Activated T-cell treated with anti-CD3 and anti-CD28 coated beads, Interleukin-2, amount 50 U/mL, for 48 hours (primary cell): ENCODE measurements at regions not wholly inside any gene's neighbourhood (a gene's known extent, or its start where the extent isn't known, plus 50 kb on each side); places are given as distances from the start of the nearest gene placed in this dataset.

Experiments used
- DNase-seq, 2 experiments: peaks; one replicate each; pipeline ENCODE4 v3.0.0-alpha.2; 2020

DNA sequence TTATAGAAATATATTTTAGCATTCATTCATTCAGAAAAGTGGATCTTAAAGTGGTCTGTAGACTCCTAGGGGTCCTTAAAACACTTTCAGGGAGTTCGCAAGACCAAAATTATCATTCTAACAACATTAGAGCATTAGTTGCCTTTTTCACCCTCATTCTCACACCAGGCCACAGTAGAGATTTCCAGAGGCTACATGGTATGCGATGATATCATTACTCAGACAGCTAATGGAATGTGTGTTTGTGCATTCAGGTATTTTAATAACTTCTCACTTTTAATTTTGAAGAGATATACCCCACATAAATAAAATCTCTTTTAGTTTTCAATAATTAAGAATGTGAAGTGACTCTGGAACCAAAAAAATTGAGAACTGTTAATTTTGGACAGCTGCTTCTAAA is 206.9 kb downstream of the NSUN3 start:
- DNase-seq: no peak

DNA sequence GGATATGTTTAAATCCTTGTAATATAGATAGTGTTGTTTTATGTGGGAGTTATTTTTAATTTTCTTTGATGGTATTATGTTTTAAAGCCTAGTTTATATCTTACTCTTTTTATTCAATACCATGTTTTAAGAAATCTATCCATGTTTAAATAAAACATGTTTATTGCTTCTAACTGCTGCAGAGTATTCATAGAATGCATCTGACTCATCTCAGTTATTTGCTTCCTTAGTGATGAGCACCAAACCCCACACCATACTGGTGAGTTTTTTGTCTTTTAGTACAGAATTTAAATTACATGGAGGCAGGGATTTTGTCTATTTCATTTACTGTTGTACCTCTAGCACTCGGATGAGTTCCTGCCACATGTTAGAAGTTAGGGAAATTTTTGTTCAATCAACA is 209.2 kb downstream of the NSUN3 start:
- DNase-seq: no peak

DNA sequence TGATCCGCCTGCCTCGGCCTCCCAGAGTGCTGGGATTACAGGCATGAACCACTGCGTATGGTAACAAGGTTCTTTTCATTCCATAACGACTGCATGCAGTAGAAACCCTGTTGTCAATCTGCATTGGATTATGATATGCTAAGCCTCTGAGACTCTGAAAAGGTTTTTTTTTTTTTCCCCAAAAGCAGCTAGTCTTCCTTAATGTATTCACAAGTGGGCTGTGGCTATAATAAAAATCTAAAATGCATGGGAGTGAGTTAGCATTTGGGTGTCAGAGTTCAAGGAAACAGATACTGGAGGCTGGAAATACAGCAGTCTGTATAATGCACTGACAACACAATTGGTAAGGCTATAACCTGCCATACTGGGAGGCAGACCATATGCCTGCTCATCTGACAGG is 218.1 kb downstream of the NSUN3 start:
- no peak for DNase-seq

DNA sequence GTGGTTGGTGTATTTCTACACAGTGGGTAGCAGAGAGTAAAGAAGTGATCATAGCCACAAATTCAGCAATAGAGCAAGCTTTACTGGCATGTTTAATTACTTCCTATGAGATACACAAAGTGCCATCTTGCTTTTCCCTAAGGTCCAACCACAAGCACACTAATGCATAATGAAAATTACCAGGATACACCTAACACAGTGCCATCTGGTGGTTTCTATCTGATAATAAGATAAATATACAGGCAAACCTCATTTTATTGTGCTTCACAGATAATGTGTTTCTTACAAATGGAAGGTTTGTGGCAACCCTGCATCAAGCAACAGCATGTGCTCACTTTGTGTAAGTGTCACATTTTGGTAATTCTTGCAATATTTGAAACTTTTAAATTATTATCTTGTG is 223.0 kb downstream of the NSUN3 start:
- no peak for DNase-seq

DNA sequence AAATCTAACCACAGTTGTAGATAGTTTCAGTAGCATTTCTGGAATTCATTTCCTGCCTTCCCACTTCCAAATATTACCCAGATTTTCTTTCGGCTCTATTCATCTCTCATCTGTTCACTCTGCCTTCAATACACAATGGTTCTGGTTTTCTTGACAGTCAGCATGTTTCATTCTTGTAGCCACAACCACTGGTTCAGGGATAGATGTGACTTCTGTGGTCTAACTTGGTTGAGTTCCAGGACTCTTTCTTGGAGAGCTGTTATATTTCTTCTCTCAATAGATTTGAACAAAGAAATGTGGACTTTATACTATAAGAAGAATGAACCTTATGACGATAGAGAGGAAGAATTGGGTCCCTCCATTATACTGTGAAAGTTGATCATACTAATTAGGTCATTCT is 228.8 kb downstream of the NSUN3 start:
- DNase-seq: no peak

DNA sequence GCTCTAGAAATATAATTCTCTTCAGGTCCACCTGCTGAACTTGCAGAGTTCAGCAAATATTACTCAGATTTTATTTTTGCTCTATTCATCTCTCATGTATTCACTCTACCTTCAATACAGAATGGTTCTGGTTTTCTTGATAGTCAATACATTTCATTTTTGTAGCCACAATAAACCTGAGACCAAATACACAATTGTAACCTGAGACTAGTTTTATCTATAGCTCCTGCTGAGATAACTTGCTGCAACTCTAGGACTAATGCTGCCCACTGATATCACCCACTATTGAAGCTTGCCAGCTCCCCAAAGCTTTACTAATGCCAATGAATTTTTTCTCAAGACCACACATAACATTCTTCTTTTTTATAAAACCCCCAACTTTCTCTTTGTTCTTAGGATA is 229.3 kb downstream of the NSUN3 start:
- DNase-seq: no peak

DNA sequence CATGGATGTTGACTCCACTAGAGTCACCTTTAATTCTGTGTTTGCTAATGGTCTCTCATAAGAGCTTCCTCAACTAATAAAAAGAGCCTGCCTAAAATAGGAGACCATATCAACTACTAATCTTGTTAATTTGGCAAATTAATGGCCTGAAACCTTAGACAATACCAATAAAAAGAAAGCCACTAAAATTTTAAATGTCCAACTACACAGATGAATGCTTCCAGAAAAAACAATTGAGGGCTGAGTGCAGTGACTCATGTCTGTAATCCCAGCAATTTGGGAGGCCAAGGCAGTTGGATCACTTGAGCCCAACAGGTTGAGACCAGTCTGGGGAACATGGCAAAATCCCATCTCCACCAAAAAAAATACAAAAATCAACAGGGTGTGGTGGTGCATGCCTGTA is 230.9 kb downstream of the NSUN3 start:
- no peak for DNase-seq

DNA sequence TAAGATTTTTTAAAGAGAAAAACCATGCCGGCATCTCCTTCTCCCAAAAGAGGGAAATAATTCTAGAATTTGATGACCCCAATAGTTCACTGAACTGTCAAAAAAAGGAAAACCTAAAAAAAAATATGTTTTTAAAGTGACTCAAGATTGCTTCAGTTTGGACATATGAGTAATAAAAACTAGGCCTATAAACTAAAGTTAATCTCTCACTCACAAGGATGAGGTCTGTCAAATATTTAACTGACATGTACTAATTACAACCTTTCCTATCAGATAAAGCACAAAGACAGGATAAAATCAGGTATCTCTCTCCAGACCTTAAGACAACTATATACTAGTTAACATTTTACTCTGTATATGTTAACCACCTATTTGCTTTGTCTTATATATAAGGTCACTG is 231.9 kb downstream of the NSUN3 start:
- DNase-seq: no peak

DNA sequence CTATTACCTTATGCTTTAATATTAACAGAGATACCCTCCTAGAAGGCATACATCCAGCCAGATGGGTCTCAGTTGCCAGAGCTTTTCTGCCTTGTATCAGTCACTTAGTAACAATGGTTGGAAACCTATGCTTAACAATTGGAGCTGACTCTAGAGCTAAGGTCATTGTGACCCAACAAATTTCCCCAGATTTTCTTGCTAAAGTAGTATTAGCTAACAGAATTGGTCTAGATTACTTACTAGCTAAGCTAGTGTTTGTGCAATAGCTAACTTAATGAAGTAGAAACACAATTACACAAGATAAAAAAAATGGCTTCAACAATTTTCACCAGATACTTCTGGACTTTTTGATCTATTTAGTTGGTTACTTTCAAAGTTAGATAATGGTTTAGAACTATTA is 236.9 kb downstream of the NSUN3 start:
- no peak for DNase-seq

DNA sequence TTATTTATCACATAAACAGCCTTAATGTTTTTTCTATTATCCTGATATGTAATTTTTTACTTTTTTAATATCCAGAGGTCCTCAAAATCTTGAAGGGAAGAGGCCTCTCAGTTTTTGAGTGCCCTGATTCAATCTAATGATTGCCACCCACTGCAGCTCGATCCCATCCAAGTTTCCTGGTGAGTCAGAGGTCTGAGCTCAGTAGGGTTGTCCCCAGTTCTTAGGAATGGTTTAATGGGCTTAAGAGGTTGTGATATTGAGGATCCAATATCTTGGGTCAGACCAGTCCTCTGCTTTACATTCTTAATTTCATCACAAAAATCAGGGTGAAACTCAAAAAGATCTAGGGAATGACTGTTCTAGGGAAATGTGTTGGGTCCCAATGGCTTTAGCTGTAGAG is 238.5 kb downstream of the NSUN3 start:
- DNase-seq: no peak

DNA sequence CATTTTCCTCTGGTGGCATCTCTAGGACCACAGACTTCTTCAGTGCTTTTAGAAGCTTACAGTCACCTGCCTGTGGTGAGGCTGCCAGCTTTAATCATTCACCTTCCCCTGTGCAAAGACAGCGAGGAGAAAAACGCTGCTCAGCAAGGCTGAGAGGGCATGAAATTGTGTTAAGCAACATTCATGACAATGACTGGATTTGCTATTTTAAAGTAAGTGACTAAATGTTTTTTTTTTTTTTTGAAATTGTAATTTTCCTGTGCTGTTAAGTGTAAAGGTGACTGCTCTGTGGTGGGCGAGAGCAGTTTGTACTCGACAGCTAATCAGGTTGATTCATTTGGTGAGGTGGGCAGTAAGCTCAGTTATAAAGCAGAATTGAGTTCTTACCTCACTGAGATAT is 240.4 kb downstream of the NSUN3 start:
- no peak for DNase-seq

DNA sequence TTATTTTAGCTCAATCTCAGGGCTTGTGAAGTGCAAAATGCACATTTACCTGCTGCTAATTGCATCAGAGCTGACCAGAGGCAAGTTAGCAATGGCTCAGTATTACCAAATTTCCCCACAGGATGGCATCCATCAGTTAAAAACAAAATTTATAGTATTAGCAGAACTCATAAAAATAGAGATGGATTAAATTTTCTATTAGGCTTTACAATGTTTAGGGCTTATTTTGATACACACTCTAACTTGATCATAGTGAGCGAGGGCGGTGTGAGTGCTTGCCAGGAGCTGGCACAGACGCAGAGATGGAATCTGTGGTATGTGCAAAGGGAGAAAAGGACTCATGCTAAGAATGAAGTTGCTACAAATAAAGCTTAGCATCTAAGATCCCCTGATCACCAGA is 241.0 kb downstream of the NSUN3 start:
- no peak for DNase-seq

DNA sequence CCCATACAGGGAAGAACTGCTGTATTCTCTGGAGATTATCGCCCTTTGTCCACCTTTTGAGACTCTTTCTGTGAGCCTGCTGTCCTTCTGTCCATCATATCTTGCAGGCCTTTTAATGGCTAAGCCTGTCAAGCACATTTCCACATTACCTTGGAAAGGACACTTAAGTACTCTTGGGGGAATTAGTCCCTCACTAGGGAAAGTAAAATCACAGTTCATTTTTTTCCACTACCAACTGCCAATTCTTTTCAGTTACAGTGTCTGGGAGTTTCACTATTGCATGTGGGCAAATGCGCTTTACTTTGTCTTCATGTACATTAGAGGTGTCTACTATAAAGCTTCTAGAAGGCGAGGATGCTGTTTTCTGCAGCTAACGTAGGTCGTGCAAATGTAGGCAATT is 242.1 kb downstream of the NSUN3 start:
- DNase-seq: no peak

DNA sequence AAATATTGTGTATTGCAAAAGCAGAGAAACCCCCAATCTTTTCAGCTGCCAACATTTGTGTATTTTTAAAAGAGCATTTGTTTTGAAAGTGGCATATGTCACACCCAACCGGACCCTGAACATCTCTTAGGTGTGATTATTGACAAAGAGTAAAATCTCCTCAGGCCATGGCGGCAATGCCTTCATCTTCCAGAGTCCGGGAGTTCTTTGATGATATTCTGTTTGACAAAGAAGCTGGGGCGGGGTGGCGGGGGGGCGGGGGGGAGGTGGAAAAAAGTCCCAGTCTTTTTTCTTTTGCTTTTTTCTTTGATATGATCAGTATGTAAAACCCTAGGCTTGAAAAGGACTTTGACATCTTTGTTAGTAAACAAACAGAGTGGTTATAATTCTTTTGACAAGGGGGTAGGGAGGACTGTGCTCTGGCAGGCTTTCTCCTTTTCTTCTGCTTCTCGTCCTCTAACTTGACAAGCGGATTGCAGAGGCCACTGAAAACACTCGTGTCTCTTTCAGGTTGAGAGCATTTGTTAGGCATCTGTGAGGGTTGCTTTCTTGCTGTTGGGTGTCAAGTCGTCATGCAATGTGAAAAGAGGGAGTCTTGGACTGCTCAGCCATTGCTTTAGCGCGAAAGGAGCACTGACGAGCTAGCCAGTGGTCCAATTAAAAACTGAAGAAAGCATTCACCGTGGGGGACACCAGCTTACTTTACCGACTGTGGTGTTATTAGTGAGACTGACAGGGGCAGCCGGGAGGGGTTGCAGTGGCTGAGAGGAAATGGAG is 243.2 kb downstream of the NSUN3 start:
- no peak for DNase-seq

DNA sequence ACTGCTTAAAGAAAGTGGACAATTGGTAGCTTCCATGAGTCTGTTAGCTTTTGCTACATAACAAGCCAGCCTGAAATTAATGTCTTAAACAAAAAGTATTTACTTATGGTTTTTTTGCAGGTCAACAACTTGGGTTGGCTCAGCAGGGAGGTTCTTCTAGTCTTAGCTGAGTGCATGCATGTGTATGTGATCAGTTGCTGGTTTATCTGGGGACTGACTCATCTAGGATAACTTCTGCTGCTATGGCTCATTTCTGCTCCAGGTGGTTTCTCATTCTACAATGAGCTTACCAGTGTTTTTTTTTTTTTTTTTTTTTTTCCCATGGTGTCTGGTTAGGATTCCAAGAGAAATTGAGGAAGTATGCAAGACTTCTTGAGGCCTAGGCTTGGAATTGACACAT is 244.7 kb downstream of the NSUN3 start:
- no peak for DNase-seq

DNA sequence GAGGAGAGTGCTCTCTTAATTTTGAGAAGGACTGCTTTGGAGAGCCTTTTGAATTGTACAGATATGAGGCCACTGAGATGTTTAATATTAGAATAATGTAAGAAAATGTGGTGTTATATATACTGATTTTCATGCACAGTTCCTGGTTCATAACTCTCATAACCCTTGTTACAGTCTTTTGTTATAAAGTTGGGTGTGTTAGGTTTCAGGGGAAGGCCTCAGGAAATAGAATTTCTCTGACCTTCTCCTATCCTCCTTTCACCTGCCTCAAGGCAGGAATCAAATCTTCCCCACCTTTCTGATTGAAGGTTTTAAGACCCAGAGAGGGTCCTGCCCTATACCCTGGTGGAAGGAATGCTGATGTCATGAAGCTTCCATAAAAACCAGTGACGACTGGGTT is 245.9 kb downstream of the NSUN3 start:
- DNase-seq: no peak

DNA sequence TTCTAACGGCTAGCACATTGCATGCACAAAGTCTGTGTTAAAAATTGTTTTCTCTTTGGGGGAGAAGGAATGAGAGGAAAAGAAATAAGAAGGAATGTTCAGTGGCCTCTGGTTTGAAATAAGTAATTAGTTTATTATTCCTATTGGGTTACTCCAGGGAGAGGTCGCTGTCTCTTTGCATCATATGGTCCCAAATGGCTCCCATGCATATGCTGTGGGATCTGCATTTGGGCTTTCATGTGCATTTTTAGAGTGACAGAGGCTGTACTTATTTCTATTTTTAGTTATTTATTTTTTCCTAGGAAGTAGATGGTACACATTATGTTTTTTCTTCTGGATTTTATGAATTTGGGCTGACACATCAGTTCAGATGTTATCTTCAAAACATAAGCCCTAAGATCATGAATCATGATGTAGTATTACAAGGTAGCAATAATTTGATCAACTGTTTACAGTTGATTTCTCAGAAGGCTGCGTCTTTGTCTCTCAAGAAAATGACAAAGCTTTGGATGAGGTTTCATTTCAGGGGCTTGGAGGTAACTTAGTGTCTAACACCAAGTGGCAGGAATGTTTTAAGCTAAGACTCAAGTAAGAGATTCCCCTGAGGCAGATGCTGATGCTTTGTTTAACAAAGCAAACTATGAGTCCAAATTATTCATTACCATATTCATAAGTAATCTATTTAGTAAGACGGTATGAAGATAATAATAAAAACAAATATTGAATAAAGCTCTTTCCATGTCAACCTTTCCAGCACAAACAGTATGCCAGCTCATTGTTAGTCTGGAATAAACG is 247.7 kb downstream of the NSUN3 start:
- no peak for DNase-seq

DNA sequence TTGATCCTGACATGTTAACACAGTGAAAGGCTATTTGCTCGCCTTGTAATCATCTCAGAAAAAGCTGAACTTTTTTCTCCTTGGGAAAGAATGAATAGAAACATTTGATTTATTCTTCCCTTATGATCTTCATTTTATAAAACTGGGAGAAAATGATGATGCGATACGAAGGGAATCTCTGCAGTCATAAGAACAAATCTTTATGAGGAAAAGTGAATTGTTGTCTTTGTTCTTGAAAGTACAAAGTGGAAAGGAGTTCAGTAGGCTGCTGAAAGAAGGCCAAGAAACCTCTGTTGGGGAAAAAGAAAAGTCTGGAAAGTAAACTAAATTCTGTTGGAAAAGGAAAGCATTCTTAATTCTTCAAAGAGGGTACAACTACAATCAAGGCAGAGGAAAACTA is 248.8 kb downstream of the NSUN3 start:
- DNase-seq: no peak

DNA sequence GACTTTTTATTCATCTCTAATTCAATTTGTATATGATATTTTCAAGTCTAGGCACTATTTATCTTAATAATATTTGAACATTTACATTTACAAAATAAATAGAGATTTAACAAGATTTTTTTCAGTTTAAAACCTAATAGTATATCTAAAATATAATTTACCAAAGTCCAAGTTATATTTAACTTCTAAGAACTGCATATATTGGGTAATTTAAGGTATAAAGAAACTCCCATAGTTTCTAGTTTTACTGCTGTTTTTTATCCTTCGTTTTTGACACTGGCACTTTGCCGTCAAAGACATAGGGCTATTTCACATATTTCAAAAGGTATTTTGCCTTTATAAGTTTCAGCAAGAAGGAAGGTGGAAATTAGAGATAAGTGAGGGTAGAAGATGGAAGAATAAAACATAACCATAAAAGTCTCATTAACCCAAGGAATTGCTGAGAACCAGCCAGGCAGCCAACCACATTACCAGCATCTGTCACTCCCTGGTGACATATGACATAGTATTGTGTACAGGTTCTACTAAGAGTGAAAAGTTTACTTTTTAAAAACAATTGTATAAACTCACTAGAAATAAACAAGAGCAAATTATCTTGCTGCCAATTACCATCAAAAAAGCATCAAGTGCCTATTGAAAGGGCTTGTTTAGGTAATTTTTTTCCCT is 251.5 kb downstream of the NSUN3 start:
- DNase-seq: no peak

DNA sequence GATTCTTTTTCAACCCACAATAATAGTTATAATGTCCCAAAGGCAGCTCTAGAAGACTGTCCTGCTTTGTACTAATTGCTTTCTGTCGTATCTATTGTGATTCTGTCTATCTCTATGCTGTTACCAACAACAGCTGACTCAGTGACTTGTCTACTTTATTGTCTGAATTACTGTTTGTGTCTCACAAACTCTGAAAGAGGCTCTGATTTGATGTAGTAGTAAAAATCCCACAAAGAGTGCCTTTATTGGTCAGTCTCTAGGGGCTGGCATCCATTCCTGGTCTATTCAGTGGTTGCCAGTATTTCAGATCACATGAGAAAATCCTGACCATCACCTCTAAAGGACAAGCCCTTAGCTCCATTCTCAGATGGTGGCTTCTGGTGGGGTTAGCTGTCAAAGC is 254.2 kb downstream of the NSUN3 start:
- DNase-seq: no peak

DNA sequence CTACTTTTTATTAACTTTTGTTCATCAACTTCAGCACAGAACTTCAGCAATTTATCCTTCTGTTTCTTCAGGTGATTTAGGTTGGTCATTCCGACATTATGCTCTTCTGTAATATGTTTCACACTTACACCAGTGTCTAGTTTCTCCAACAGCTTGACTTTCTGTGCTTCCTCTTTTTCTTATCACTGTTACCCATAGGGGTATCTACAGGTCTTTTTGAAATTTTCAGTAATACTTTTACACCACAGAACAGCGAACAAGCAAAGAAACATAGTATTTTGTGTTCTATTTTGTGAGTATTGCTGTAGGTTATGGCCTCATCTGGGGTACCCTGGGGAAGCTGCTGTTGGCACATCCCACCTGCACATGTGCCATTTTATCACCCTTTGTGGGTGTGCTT is 260.7 kb downstream of the NSUN3 start:
- DNase-seq: no peak

DNA sequence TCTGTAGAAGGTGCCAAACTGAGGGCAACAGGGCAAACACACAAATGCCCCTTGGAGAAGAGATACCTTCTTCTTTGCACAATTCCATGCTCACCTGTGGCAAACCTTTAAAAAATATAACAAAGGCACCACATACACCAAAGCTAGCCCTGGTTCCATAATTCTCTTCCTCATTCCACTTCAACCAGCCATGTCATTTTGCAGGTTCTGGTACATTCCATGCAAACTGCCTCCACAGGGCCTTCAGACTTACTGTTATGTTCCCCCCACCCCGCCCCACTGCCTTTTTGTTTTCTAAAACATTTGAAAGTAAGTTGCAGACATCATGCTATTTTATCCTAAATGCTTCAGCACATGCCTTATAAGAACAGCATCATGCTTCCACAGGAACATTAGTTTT is 269.0 kb downstream of the NSUN3 start:
- DNase-seq: no peak

DNA sequence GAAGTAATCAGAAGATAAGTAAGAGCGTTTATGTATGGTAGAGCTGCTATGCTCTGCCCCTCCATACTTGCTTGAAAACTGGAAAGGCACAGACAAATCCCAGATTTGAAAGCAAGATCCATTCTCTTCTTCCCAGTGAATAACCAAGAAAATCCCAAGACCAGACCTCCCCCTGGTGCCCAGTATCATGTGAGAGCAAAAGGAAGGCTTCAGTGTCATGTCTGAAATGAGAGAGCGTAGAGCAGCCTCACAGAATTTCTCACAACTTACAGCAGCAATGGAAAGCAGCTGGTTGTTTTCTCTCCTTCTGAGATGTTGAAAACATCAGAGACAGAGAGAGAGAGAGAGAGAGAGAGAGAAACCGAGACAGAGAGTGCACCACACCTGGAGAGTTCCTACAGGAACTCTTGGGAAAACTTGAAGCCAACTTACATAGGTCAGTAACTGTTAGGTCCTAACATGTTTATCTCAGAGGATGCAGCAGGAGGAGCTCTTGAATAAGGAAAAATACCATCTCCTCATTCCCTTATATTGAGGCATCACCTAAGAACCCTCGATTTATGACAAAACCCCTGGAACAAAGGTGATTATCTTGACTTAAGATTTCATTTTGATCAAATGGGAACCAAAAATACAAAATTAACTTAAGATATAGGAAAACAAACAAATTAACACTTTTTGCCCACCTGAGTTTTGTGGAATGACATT is 273.3 kb downstream of the NSUN3 start:
- DNase-seq: no peak

DNA sequence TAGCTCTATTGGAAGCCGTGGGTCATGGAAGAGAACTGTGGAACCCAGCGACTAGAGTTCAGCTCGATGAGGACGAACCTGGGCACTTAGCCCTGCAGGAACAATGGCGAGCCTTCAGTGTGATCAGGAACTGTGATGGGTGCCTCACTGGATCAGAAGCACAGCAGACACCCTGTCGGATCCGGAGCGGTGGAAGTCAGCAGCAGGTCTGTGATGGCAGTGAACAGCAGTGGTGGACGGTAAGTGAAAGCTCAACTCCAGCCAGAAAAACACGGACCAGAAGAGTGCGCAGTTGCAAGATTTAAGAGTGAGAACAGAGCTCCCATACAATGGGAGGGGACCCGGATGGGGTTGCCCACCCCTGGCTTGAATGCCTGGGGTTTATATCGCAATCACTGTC is 282.2 kb downstream of the NSUN3 start:
- no peak for DNase-seq
